Astrocyte of the hippocampus (primary cell): ENCODE measurements at regions not wholly inside any gene's neighbourhood (a gene's known extent, or its start where the extent isn't known, plus 50 kb on each side); places are given as distances from the start of the nearest gene placed in this dataset.
"Not testable (repeated sequence)": the region's sequence is repeated elsewhere in the genome, so short reads cannot be mapped to it uniquely, and the experiment has no call there.

Experiments used
- DNase-seq: peaks from one replicate; pipeline ENCODE4 v3.0.0; 2011; ENCODE audit warnings: low read depth, low spot score

DNA sequence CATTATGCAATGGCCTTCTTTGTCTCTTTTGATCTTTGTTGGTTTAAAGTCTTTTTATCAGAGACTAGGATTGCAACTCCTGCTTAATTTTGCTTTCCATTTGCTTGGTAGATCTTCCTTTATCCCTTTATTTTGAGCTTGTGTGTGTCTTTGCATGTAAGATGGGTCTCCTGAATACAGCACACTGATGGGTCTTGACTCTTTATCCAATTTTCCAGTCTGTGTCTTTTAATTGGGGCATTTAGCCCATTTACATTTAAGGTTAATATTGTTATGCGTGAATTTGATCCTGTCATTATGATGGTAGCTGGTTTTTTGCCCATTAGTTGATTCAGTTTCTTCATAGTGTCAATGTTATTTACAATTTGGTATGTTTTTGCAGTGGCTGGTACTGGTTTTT lies 56.9 kb upstream of the TBX18 start:
- not testable (repeated sequence) for DNase-seq

DNA sequence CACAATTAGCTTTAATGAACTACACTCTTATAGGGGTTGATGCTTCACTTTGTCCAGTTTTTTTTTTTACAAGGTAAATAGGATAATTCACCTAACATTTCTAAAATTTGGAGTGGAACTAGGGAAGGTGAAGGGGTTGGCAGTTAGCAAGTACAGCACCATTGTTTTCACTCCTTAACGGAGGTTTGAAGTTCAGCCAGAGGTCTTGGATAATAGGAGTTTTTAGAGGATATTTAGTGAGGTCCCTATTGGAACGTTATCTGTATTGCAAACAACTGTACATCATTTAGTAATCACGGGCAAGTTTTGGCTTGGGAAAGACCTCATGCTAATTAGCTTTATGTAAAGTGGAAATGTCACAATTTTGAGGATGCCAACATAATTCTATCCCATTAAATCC lies 52.3 kb upstream of the TBX18 start:
- DNase-seq = no peak

DNA sequence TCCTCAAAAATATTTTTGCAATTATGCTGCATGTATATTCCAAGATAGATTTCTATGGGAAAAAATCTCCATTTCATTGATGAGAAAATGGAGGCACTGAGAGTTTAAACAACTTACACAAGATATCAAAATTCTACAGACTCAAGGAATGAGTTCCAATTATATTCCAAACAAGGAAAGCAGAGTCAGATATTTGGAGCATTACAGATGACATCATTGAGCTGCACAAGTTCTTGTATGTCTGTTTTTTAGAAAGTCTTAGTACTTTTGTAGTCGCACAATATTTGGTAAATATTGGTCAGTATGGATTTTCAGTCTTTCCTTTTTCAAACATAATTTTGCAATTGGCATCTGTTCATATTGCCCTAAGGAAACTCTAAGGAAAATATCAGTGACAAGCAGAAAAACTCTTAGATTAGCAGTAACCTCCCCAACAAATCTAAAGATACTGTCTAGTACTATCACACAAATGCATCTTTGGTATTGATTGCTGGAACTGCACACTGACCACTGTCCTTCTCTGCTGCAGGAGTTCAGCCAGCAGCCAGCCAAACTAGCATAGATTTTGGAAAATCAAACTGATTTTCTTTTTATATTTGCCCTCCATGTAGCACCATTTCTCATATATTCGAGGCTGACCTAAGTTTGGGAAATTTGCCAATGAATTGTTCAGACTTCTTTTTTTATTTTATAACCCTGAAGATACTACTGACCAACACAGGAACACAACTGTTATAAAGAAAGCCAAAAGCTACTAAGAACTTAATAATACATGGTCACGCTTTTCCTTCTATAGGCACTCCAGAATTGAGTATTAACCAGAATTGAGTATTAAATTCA lies 51.7 kb upstream of the TBX18 start:
- DNase-seq = no peak
